ENCODE measurements at regions not wholly inside any gene's neighbourhood (a gene's known extent, or its start where the extent isn't known, plus 50 kb on each side); places are given as distances from the start of the nearest gene placed in this dataset.

GRCh38 chr11:92767416-92767815, 202.0 kb upstream of the MTNR1B start:
- TF ChIP-seq, protein P1, sequence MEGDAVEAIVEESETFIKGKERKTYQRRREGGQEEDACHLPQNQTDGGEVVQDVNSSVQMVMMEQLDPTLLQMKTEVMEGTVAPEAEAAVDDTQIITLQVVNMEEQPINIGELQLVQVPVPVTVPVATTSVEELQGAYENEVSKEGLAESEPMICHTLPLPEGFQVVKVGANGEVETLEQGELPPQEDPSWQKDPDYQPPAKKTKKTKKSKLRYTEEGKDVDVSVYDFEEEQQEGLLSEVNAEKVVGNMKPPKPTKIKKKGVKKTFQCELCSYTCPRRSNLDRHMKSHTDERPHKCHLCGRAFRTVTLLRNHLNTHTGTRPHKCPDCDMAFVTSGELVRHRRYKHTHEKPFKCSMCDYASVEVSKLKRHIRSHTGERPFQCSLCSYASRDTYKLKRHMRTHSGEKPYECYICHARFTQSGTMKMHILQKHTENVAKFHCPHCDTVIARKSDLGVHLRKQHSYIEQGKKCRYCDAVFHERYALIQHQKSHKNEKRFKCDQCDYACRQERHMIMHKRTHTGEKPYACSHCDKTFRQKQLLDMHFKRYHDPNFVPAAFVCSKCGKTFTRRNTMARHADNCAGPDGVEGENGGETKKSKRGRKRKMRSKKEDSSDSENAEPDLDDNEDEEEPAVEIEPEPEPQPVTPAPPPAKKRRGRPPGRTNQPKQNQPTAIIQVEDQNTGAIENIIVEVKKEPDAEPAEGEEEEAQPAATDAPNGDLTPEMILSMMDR (IDR thresholded peaks at IDR 0.05): no peak
- no peak for TF ChIP-seq POLR2A (IDR thresholded peaks at IDR 0.05)

All from stomach (tissue), 4 donors.